Spinal cord (tissue), 9 donors: ENCODE measurements at regions not wholly inside any gene's neighbourhood (a gene's known extent, or its start where the extent isn't known, plus 50 kb on each side); places are given as distances from the start of the nearest gene placed in this dataset.
"Not testable (repeated sequence)": the region's sequence is repeated elsewhere in the genome, so short reads cannot be mapped to it uniquely, and the experiment has no call there.

ENCODE experiments used
- DNase-seq, 6 donors: peaks; one replicate each; pipeline versions ENCODE4 v3.0.0 to v3.0.0-alpha.2; 2013 to 2015; ENCODE audit warnings: low spot score in 6 of 6, low read depth in 4 of 6
- H3K27ac ChIP-seq: one replicate; pipeline ENCODE4 v1.5.1; 2013; ENCODE audit warnings: low read depth, low read length, control low read depth
- H3K27me3 ChIP-seq: one replicate; pipeline ENCODE4 v1.6.1; 2013; ENCODE audit warnings: low read length; ENCODE audit not compliant: control insufficient read depth, insufficient read depth
- H3K36me3 ChIP-seq: one replicate; pipeline ENCODE4 v1.6.1; 2013; ENCODE audit warnings: low read length; ENCODE audit not compliant: control insufficient read depth, insufficient read depth
- H3K4me1 ChIP-seq: one replicate; pipeline ENCODE4 v1.6.1; 2013; ENCODE audit warnings: low read length; ENCODE audit not compliant: control insufficient read depth, insufficient read depth
- H3K4me3 ChIP-seq: one replicate; pipeline ENCODE4 v1.5.1; 2013; ENCODE audit warnings: low read depth, low read length, control low read depth
- H3K9me3 ChIP-seq: one replicate; pipeline ENCODE4 v1.6.1; 2013; ENCODE audit warnings: low read length; ENCODE audit not compliant: control insufficient read depth, insufficient read depth
- WGBS: methylation state at CpG from one replicate; pipeline ENCODE4 v1.1.5; 2013; ENCODE audit warnings: missing lambda C conversion rate; ENCODE audit not compliant: insufficient coverage; 5-methylcytosine and 5-hydroxymethylcytosine counted together
- donor health status: healthy.

DNA sequence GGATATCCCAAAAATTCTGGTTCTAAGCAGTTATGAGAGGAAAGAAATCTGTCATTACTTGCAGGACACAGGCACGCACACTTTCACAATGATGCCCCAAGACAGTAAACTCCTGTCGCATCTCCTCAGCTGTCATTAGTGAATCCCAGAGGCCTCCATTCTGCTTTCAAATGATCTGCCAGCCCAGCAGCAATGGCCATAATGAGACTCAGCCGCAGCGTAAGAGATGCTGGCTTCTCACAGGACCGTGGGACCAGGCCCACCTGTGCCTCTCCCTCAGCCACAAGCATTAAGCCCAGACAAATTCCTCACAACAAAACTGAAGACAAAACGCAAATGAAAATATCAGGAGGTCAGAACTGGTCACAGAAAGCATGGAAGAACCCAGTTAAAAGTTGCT lies 98.0 kb upstream of the VLDLR start:
- WGBS, result 61% methylated on average over 5 of the region's 6 CpGs
- Histone ChIP-seq H3K36me3 (no peaks in the 10 kb centered on the region), H3K9me3 (peaks cover 2% of the 10 kb centered on the region), H3K27ac (no peak overlapping the region), H3K4me1 (no peaks in the 10 kb centered on the region), H3K27me3 (no peaks in the 10 kb centered on the region), H3K4me3 (no peak overlapping the region)
- peak in 1 of 6 donors; percentile 41 for DNase-seq

DNA sequence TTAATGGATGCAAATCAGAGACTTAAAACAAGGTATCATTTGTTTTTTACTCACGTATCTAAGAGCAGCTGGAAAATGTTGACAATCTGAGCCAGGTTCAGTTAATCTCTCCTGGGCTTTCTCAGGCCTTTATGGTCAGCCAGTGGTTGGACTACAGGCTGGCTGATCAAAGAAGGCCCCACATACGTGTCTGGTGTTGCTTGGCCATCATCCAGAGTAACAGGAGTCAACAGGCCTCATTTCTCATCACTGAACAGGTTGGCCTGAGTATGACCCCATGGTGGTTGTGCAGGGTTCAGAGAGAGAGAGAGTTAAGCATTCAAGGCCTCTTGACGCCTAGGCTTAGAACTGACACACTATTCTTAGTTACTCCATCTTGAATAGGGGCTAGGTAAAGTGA lies 97.0 kb upstream of the VLDLR start:
- H3K27me3 ChIP-seq, result no peaks in the 10 kb centered on the region
- H3K27ac ChIP-seq, result no peak overlapping the region
- DNase-seq, result no peak
- H3K4me1 ChIP-seq, result no peaks in the 10 kb centered on the region
- no peaks in the 10 kb centered on the region for H3K36me3 ChIP-seq
- WGBS, result no CpG with 5 or more reads among the region's 3 CpGs
- no peaks in the 10 kb centered on the region for H3K9me3 ChIP-seq
- H3K4me3 ChIP-seq, result no peak overlapping the region

DNA sequence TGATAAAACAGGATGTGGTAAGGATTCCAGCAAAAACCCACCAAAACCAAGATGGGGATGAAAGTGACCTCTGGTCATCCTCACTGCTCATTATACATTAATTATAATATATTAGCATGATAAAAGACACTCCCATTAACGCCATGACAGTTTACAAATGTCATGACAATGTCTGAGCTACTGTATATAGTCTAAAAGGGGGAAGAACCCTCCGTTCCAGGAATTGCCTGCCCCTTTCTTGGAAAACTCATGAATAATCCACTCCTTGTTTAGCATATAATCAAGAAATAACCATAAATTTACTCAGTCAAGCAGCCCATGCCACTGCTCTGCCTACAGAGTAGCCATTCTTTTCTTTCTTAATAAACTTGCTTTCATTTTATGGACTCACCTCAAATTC lies 96.4 kb upstream of the VLDLR start:
- H3K9me3 ChIP-seq, result no peaks in the 10 kb centered on the region
- H3K4me3 ChIP-seq, result no peak overlapping the region
- no peaks in the 10 kb centered on the region for H3K36me3 ChIP-seq
- DNase-seq, result no peak
- no CpG with 5 or more reads among the region's 2 CpGs for WGBS
- no peak overlapping the region for H3K27ac ChIP-seq
- H3K27me3 ChIP-seq, result no peaks in the 10 kb centered on the region
- no peaks in the 10 kb centered on the region for H3K4me1 ChIP-seq

DNA sequence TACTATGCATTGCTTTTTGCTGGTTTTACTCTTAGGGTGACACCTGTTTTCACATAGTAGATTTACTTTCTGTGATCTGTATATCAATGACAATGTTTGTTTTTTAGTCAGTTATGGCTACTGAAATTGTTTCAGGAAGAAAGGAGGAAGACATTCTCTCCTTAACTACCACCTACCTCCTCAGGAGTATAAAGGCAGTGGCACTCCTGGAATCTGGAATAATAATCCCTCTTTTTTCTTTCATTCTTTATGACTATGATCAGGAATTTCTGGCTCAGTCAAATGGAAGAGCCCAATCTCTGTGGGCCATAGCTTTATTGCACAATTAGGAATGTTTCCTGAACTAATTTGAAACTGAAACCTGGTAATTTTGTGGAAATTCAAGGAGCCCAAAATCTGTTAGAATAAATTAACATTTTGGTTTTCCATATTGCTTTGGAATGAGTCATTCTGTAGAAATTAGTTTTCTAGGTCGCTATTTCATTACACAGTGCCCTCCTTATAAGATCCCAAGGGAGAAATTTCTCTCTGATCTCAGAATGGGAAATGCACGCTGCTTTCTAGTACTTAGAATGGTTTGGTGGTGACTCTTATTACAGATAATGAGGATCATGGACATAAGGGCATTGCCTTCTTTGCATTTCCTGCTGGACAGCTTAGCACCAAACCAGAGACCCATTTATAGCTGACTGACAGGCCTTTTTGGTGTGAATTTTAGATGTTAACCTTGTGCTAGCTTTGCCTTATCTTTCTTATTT lies 95.3 kb upstream of the VLDLR start:
- DNase-seq, result no peak
- Histone ChIP-seq H3K4me1 (no peaks in the 10 kb centered on the region), H3K4me3 (no peak overlapping the region), H3K27ac (no peak overlapping the region), H3K36me3 (no peaks in the 10 kb centered on the region), H3K9me3 (no peaks in the 10 kb centered on the region), H3K27me3 (no peaks in the 10 kb centered on the region)
- no CpG with 5 or more reads among the region's 2 CpGs for WGBS

DNA sequence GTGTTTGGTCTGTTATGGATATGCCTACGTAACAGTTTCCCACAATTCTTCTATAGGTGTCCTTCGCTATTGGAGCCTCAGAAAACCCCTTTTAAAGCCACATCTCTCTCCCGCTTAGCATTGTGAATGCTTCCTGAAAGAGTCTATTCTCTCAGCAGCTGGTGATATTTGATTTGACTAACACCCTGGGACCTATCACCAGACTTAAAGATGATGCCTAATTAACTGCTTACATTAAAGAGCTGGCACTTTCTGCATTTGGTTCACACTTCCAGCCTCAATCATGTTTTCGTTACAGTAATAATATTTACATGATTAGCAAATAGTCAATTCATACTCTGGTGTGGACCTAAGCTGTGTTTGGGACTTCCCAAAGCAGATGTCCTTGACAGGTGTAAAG lies 90.1 kb upstream of the VLDLR start:
- peak in 2 of 6 donors; percentile 11 to 64 for DNase-seq
- Histone ChIP-seq H3K36me3 (no peaks in the 10 kb centered on the region), H3K27ac (no peak overlapping the region), H3K27me3 (no peaks in the 10 kb centered on the region), H3K4me3 (no peak overlapping the region), H3K4me1 (no peaks in the 10 kb centered on the region), H3K9me3 (no peaks in the 10 kb centered on the region)
- WGBS, result 88% methylated on average over 2 of the region's 4 CpGs

DNA sequence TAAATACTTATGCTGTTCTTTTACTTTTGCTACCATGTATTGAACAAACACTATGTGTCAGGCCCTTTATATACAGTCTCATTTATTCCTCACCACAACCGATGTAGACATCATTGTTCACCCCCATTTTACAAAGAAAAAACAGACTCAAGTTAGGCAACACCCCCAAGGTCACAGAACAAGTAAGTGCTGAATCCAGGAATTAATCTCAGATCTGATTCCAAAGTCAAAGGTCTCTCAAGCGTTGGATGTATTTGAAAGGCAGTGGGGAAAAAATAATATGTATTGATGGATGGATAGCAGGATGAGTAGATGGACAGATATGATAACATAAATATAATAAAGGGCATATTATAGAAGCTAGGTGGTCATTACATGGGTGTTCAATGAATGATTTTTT lies 85.1 kb upstream of the VLDLR start:
- H3K9me3 ChIP-seq, result no peaks in the 10 kb centered on the region
- H3K27me3 ChIP-seq, result no peaks in the 10 kb centered on the region
- H3K4me3 ChIP-seq, result no peak overlapping the region
- no CpG with 5 or more reads among the region's 2 CpGs for WGBS
- H3K36me3 ChIP-seq, result no peaks in the 10 kb centered on the region
- DNase-seq, result no peak
- H3K27ac ChIP-seq, result no peak overlapping the region
- H3K4me1 ChIP-seq, result no peaks in the 10 kb centered on the region

DNA sequence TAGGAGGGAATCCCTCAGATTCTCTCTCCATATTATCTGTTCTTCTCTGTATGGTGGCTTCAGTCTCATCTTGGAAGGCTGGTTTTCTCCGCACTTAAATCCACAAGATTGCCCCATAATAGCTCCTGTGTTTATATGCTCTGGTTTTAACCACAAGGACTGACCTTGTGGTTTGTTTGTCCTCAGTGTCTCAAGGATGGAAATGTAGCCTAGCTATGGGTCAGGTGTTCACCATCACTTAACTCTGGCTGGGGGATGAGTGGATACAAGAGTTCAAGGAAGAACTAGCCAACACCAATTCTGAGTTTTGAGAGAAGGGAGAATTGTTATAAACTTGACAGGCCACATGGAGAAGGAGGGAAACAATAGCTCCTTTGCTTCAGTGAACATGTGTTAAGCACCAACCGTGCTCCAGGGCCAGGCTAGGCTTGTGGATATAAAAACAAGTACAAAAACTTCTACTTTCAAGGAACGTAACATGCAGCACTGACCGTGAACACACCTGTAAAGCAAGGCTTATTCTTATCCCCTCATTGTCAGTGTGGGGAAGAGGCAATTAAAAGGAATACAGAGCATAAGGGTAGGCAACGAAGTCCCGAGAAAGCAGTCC lies 75.6 kb upstream of the VLDLR start:
- no peaks in the 10 kb centered on the region for H3K27me3 ChIP-seq
- no peak overlapping the region for H3K27ac ChIP-seq
- 100% methylated on average over 2 of the region's 6 CpGs for WGBS
- H3K4me3 ChIP-seq, result no peak overlapping the region
- H3K4me1 ChIP-seq, result no peaks in the 10 kb centered on the region
- H3K36me3 ChIP-seq, result no peaks in the 10 kb centered on the region
- DNase-seq, result no peak
- H3K9me3 ChIP-seq, result peaks cover 2% of the 10 kb centered on the region

DNA sequence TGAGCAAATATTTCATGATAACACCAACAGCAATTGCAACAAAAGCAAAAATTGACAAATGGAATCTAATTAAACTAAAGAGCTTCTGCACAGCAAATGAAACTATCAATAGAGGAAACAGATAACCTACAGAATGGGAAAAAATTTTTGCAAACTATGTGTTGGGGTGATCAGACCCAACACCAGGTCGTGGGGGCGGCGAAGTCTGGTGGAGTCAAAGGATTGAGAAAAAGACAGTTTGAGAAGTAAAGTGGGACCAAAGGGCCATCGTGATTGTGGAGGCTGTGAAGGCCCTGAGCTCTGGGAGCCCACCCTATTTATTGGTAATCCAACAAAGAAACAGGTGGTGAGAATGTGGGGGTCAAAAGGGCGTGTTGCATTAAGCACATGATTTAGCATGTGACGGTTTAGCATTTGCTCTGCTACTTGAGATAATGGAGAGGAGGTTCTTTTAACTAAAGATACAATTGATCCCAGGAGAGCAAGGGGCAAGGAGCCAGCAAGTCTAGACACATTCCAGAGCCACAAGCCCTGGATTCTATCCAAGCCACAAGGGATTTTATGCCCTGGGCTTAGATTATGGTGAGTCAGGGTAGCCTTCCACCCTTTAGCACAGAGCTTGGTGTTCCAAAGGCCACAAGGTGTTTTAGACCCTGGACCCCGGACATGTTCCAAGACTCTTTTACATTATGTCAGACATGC lies 65.5 kb upstream of the VLDLR start:
- peaks cover 12% of the 10 kb centered on the region for H3K4me1 ChIP-seq
- not testable (repeated sequence) for H3K9me3 ChIP-seq, H3K36me3 ChIP-seq, DNase-seq, H3K27me3 ChIP-seq, H3K4me3 ChIP-seq, H3K27ac ChIP-seq
- WGBS, result 69% methylated on average over 2 of the region's 7 CpGs

DNA sequence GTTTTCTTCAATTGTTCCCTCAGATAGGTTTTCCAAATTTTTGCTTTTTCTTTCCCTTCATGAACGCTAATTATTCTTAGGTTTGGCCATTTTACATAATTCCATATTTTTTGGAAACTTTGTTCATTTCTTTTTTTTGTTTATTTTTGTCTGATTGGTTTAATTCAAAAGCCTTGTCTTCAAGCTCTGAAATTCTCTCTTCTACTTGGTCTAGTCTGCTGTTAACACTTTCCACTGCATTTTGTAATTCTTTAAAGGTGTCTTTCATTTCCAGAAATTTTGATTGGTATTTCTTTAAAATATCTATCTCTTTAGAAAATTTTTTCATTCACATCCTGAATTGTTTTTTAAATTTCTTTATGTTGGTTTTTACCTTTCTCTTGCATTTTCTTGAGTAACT lies 63.9 kb upstream of the VLDLR start:
- Histone ChIP-seq H3K4me1 (peaks cover 12% of the 10 kb centered on the region), H3K36me3 (no peaks in the 10 kb centered on the region), H3K27ac (no peak overlapping the region), H3K4me3 (no peak overlapping the region), H3K9me3 (no peaks in the 10 kb centered on the region), H3K27me3 (no peaks in the 10 kb centered on the region)
- WGBS, result no CpG with 5 or more reads among the region's 1 CpG
- no peak for DNase-seq
